Activated gamma-delta T cell (primary cell): ENCODE measurements at regions not wholly inside any gene's neighbourhood (a gene's known extent, or its start where the extent isn't known, plus 50 kb on each side); places are given as distances from the start of the nearest gene placed in this dataset.
"Not testable (repeated sequence)": the region's sequence is repeated elsewhere in the genome, so short reads cannot be mapped to it uniquely, and the experiment has no call there.

Experiments
- DNase-seq: peaks from one replicate; lab custom pipeline; 2025; lab: John Stamatoyannopoulos, UW

DNA sequence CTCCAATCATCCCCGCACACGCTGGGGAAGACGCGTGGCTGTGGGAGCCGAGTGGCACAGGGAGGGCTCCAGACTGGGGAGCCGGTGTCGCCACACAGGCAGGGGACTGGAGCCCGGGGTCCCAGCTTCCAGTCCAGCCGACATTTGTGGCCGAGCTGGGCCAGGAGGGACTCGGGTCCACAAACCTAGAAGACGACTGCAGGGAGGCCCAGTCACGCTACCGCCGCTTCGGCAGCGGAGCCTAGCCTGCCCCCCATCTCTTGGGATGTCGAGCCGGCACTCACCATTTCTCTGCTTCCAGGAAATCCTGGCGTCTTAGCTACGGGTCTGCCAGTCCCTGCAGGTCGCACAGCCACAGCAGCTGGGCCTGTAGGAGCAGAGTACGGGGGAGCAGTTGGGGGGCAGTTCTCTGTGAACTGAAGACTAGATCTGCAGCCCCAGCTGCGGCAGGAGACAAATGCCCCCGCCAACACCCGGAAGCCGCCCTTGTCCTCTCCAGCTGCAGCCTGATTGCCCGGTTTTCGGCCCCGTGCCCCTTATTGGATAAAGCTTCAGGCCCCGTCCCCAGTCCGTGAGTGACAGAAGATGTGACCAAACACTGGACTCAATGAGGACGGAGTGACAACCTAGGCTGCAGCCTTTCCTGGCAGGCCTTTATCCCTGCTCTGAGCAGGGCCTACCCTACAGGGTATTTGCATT, 270.7 kb downstream of the ZNF33B start:
- no peak for DNase-seq

DNA sequence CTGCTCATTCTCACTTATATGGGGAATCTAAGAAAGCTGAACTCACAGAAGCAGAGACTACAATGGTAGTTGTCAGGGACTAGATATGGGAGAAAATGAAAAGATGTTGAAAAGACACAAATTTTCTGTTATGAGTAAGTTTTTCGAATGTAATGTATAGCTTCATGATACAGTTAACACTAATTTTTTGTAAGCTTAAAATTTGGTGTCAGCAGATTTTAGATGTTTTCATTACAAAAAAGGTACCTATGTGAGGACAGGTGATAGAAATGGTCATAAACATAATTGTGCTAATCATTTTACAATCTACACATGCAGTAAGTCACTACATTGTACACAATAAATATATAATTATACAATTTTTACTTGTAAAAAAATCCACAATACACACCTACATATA, 286.6 kb downstream of the ZNF33B start:
- DNase-seq: no peak

DNA sequence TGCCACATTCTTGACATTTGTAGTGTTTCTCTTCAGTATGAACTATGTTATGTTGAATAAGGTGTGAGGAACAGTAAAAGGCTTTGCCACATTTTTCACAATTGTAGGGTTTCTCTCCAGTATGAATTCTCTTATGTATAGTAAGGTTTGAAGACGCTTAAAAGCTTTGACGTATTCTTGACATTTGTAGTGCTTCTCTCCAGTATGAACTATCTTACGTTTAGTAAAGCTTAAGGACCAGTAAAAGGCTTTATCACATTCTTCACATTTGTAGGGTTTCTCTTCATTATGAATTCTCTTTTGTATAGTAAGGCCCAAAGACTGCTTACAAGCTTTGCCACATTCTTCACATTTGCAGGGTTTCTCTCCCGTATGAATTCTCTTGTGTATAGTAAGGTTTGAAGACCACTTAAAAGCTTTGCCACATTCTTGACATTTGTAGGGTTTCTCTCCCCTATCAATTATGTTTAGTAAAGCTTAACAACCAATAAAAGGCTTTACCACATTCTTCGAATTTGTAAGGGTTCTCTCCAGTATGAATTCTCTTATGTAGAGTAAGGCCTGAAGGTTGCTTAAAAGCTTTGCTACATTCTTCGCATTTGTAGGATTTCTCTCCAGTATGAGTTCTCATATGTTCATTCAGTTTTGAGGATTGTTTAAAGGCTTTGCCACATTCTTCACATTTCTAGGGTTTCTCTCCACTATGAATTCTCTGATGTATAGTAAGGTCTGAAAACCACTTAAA, 301.6 kb downstream of the ZNF33B start:
- DNase-seq: not testable (repeated sequence)

DNA sequence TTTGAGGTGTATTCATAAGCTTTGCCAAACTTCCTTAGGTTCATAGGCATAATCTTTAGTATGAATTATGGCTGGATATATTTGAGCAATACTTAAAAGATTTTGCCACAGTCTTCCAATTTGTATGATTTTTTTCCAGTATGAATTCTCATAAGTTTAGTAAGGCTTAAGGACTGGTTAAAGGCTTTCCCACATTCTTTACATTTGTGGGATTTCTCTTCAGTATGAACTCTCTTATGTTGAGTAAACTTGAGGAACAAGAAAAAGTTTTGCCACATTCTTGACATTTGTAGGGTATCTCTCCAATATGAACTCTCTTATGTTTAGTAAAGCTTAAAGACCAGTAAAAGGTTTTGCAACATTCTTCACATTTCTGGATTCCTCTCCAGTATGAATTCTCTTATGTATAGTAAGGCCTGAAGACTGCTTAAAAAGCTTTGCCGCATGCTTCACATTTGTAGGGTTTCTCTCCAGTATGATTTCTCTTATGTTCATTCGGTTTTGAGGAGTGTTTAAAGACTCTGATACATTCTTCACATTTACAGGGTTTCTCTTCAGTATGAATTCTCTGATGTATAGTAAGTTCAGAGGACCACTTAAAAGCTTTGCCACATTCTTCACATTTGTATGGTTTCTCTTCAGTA, 302.6 kb downstream of the ZNF33B start:
- DNase-seq: not testable (repeated sequence)

DNA sequence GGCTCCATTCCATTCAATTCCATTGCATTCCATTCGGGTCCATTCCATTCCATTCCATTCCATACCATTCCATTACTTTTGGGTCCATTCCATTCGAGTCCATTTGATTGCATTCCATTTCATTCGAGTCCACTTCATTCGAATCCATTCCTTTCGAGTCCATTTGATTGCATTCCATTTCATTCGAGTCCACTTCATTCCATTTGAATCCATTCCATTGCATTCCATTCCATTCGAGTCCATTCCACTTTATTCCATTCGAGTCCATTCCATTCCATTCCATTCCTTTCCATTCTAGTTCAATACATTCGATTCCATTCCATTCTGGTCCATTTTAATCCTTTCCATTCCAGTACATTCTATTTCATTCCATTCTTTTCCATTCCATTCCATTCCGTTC, 334.0 kb downstream of the ZNF33B start:
- no peak for DNase-seq

DNA sequence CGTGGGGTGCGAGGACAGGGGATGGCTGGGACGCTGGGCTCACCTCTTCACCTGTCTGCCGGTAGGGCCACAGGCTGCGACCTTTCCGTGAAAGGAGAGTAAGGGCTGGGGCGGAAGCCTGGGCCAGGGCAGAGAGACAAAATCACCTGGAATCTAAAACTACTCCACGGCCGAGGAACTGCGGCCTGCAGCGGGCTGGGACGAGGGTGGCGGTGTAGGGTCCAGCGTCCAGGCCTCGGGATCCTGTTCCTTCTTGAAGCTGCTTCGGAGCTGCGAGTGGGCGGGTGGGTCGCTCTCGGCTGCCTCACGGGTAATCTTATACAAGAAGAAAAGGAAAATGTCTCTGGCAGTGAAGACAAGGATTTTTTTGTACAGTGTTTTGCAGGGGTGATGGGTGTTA, 356.5 kb downstream of the ZNF33B start:
- not testable (repeated sequence) for DNase-seq

DNA sequence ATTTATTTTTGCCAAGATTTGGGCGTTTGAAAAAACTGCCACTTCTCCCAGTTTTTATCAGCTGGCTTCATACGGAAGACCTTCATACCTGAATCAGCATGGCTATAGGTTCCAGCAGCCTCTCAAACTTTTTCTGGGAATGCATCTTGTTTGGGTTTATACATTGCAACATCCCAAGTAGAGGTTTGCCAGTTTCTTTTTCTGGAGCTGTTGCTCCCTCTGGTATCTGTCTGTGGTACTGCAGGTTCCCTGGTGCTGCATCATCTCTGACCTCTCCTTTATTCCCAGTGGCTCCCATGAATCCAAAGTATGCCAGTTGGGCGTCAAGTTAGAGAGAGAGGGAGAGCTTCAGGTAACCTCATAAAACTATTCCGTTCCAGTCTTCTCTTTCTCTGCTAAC, 368.6 kb downstream of the ZNF33B start:
- not testable (repeated sequence) for DNase-seq

DNA sequence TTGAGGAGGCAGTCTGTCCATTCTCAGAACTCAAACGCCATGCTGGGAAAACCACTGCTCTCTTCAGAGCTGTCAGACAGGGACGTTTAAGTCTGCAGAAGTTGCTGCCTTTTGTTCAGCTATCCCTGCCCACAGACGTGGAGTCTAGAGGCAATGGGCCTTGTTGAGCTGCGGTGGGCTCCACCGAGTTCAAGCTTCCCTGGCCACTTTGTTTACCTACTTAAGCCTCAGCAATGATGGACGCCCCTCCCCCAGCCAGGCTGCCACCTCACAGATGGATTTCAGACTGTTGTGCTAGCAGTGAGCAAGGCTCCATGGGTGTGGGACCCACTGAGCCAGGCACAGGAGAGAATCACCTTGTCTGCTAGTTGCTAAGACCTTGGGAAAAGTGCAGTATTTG, 375.1 kb downstream of the ZNF33B start:
- DNase-seq: not testable (repeated sequence)

DNA sequence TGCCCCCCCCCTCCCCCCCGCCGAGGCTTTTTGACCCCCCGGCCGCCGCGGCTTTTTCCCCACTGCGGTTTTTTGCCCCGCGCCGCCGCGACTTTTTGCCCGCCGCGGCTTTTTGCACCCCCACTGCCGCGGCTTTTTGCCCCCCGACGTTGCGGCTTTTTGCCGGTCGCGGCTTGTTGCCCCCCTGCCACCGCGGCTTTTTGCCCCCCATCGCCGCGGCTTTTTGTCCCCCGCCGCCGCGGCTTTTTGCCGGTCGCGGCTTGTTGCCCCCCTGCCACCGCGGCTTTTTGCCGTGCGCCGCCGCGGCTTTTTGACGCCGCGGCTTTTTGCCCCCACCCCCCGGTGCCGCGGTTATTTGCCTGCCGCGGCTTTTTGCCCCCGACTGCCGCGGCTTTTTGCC, 395.4 kb downstream of the ZNF33B start:
- DNase-seq: not testable (repeated sequence)

DNA sequence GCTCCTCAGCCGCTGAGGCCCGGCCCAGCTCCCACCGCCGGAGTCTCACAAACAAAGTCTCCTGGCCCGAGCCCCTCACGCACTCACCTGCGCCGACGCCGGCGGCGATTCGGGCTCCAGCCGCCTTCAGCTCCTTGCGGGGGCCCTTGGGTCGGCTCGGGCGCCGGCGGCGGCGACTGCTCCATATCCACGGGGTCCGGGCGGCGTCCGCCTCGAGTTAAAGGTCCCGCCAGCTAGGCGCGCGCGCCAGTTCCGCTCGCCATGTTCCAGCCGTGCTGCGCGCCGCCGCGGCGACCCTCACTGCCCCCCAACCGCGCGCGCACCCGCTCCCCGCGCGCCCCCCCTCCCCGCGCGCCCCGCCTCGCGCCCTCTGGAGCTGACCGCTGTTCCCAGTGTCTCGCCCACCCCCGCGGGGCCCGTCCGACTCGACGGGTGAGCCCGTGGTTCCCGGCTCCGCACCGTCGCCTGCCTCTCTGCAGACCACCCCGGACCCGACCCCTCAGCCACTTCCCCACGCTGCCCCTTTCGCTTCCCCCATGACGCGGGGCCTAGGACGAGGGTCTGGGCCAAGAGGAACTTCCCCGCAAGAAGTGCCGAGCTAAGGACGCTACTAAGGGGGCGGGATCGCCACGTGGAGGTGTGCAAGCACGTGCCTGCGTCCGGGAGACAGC, 396.1 kb downstream of the ZNF33B start:
- no peak for DNase-seq

DNA sequence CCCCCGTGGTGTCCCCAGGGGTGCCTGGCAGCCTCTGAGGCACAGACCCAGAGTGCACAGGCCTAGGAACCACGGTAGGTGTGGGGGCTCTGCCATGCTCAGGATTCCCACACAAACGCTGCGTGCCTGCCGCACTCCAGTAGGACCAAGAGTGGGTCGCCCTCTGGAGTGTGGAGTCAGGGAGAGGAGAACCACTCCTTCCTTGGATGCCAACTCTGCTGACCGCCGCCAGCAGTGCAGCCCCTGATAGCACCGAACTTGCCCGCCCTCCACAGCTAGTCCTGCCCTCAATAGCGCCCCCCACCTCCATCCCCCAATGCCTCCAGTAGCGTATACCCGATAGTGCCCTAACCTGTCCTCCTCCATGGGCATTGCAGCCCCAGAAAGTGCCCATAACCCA, 402.0 kb downstream of the ZNF33B start:
- not testable (repeated sequence) for DNase-seq

DNA sequence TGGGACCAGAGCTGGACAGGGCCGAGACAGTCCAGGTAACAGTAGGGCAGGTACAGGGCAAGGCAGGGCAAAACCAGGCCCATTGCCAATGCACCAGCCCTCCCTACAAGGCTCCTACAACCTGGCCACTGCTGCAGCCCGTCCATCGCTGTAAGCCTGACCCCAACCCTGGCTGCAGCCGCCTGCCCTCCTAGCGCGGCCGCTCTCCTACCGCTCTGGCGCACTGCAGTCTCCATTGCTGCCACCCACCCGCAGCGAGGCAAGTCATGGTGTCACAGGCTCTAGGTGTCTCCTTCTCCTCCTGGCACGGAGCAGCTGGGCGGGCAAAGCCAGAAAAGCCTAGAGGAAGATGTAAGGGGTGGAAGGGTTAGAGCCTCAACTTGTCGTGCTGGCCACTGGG, 402.6 kb downstream of the ZNF33B start:
- DNase-seq: not testable (repeated sequence)

DNA sequence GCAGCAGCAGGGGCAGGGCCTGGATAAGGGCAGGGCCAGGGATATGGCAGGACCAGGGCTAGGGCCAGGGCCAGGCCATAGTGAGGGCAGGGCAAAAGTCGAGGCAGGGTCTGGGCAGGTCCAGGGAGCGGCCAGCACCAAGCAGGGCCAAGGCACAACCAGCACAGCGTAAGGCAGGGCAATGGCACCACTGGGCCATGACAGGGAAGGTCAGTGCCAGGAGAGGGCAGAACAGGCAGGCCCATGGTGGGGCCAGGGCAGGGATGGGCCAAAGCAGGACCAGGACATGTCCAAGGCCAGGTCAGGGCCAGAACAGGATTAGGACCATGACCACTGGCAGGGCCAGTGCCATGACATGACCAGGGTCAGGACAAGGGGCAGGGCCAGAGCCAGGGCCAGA, 403.1 kb downstream of the ZNF33B start:
- DNase-seq: not testable (repeated sequence)

DNA sequence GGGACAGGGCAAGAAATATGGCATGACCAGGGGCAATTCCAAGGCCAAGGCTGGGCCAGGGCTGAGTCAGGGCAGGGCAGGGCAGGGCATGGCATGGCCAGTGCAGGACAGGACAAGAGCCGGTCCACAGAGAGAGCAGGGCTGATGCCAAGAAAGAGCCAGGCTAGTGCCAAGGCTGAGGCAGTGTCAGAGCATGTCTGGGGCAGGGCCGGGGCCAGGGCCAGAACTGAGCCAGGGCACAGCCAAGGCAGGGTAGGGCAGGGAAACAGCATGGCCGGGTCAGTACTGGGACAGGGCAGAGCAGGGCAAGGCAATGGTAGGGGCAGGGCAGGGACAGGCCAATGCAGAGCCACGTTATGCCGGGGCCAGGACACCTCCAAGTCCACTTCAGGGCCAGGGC, 403.9 kb downstream of the ZNF33B start:
- not testable (repeated sequence) for DNase-seq

DNA sequence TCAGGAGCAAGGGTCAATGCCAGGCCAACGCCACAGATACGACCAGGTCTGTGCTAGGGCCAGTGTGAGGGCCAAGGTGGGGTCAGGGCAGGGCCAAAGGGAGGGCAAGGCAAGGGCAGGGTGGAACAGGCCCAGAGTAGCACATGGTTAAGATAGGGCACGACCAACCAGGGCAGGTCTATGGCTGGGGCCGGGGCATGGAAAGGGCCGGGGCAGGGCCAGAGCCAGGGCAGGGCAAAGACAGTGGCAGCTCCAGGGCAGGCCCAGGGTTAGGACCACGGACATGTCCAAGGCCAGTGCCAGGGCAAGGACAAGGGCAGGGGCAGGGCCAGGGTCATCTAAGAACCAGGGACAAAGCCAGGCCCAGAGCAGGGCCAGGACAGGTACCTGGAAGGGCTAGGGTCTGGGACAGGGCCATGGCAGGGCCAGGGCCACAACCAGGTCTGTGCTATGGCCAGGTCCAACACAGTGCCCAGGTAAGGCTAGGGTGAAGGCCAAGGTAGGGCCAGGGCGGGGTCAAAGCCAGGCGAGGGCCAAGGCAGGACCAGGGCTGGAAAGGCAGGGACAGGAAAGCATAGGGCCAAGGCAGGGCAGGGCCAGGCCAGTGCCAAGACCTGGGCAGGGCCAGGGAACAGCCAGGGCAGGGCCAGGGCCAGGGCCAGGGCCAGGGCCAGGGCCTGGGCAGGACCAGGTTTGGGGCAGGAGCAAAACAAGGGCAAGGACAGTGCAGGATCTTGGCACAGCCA, 404.7 kb downstream of the ZNF33B start:
- not testable (repeated sequence) for DNase-seq

DNA sequence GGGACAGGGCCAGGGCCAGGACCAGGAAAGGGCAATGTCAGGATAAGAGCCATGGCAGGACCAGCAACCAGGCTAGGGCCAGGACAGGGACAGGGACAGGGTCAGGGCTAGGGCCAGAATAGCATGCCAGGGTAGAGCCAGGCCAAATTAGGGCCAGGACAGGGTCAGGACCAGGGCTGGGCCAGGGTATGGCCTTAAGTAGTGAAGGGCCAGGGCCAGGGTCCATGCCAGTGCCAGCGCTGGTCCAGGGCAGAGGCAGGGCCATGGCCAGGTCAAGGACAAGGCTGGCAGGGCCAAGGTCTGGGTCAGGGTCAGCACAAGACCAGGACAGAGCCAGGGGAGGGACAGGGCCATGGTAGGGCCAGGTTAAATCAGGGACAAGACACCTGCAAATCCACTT, 405.4 kb downstream of the ZNF33B start:
- DNase-seq: not testable (repeated sequence)

DNA sequence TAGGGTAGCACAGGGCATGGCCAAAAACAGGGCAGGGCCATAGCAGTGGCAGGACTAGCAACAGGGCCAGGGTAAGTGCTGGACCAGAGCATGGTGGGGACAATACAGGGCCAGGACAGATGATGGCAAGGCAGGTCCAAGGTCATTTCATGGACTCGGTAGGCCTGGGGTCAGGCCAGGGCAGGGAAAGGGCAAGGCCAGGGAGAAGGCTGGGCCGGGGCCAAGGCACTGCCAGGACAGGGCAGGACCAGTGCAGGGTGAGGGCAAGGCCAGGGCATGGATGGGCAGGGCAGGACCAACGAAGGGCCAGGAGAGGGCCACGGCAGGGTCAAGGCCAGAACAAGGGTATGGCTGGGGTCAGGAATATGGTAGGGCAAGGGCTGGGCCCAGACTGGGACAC, 407.6 kb downstream of the ZNF33B start:
- not testable (repeated sequence) for DNase-seq

DNA sequence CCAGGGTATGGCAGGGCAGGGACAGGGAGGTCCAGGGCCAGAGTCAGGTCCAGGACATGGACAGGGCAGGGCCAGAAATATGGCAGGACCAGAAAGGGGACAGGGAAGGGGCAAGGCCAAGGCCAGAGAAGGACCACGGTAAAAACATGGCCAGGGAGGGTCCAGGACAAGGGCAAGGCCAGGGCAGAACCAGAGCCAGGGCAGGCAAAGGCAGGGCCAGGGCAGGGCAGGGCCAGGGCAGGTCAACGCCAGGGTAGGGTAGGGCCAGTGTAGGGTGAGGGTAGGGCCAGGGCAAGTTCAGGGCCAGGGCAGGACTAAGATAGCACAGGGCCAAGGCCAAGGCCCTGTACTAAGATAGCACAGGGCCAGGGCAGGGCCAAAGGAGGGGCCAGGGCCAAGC, 408.3 kb downstream of the ZNF33B start:
- not testable (repeated sequence) for DNase-seq

DNA sequence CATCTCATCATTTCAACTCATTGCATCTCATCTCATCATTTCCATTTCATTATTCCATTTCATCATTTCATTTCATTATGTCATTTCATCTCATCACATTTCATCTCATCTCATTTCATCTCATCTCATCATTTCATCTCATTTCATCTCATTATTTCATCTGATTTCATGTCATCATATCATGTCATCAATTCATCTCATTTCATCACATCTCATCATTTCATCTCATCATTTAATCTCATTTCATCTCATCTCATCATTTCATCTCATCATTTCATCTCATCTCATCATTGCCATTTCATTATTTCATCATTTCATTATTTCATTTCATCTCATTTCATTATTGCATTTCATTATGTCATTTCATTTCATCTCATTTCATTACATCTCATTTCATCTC, 410.5 kb downstream of the ZNF33B start:
- DNase-seq: not testable (repeated sequence)

DNA sequence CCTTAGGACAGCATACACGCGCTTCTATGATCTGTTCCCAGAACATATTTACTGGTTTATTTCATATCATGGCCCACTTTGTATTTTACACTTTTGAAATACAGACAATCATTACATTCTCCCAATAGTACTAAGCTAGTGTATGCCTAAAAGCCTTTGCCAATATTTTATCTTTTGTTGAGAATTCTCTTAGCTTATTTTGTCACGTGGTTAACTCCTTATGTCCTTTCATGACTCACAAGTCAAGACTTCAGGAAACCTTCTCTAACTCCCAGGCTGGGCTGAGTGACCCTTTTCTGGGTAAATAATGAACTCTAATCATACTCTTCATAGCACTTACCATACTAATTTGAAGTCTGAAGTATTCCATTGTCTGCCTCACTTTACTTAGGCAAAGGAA, 444.8 kb downstream of the ZNF33B start:
- not testable (repeated sequence) for DNase-seq

DNA sequence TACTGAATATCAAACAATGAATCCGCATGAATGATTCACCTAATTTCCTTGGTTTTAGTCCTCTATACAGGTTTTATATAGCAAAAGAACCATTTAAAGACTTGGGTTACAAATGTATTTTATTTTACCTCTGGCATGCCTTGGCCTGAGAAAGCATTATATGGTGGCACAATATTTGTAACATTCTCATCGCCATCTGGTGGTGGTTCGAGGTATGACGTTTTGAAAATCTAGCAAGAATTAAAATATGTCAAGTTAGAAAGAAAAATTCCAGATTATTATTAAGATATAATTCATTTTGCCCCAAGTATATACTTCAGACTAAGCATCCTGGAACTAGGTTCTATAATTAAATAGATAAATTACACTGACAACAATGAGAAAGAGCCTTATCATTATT, 445.9 kb downstream of the ZNF33B start:
- not testable (repeated sequence) for DNase-seq
